Gastrocnemius medialis (tissue), 4 donors: ENCODE measurements at regions not wholly inside any gene's neighbourhood (a gene's known extent, or its start where the extent isn't known, plus 50 kb on each side); places are given as distances from the start of the nearest gene placed in this dataset.
"Not testable (repeated sequence)": the region's sequence is repeated elsewhere in the genome, so short reads cannot be mapped to it uniquely, and the experiment has no call there.

ENCODE experiments used
- POLR2A ChIP-seq, 2 donors: fragments of 450-650 bp; IDR thresholded peaks; one replicate each; pipeline ENCODE4 v1.6.1; 2017; ENCODE audit warnings: antibody characterized with exemption in 2 of 2, mild to moderate bottlenecking in 2 of 2, moderate library complexity in 2 of 2
- TF ChIP-seq, protein P1 (sequence below), 5 experiments: fragments of 450-650 bp in 3 of 5; fragments of 200-600 bp in 2 of 5; sonication (generic) in 2 of 5; IDR thresholded peaks in 4 of 5; conservative IDR thresholded peaks in 1 of 5; 1 replicate in 4 of 5; 2 replicates in 1 of 5; pipeline ENCODE4 v1.5.1; 2016 to 2019; ENCODE audit warnings: antibody characterized with exemption in 5 of 5, mild to moderate bottlenecking in 3 of 5, moderate library complexity in 3 of 5

DNA sequence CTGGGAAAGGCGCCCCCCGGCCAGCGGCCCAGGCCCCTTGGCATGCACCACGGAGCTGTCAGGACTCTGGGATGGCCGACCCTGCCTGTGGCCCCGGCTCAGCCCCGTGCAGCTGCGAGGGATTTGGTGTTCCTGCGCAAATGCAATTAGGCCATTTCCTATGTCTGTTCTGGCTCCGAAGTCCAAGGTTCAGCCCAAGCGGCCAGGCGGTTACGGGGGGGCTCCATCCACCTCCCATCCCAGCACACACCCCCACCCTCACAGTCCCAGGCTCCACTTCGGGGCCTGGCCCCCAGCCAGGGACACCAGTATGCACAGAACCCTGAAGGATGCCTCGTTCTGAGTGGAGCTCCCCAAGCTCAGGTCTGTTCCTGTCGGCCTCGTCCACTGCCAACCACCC is 891.3 kb downstream of the RPIA start:
- TF ChIP-seq, protein P1, sequence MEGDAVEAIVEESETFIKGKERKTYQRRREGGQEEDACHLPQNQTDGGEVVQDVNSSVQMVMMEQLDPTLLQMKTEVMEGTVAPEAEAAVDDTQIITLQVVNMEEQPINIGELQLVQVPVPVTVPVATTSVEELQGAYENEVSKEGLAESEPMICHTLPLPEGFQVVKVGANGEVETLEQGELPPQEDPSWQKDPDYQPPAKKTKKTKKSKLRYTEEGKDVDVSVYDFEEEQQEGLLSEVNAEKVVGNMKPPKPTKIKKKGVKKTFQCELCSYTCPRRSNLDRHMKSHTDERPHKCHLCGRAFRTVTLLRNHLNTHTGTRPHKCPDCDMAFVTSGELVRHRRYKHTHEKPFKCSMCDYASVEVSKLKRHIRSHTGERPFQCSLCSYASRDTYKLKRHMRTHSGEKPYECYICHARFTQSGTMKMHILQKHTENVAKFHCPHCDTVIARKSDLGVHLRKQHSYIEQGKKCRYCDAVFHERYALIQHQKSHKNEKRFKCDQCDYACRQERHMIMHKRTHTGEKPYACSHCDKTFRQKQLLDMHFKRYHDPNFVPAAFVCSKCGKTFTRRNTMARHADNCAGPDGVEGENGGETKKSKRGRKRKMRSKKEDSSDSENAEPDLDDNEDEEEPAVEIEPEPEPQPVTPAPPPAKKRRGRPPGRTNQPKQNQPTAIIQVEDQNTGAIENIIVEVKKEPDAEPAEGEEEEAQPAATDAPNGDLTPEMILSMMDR (IDR thresholded peaks at IDR 0.05 in 4 of 5, conservative IDR thresholded peaks at IDR 0.05 in 1 of 5): not testable (repeated sequence)
- not testable (repeated sequence) for TF ChIP-seq POLR2A (IDR thresholded peaks at IDR 0.05)
